ENCODE measurements at regions not wholly inside any gene's neighbourhood (a gene's known extent, or its start where the extent isn't known, plus 50 kb on each side); places are given as distances from the start of the nearest gene placed in this dataset.
"Not testable (repeated sequence)": the region's sequence is repeated elsewhere in the genome, so short reads cannot be mapped to it uniquely, and the experiment has no call there.

- DNase-seq (ENCODE audit: low spot score): no peak
Measured at GRCh38 chr1:88291611-88292354, 392.3 kb upstream of the PKN2 start.

- DNase-seq (ENCODE audit: low spot score): no peak
Measured at GRCh38 chr1:88293691-88294190, 390.3 kb upstream of the PKN2 start.

- DNase-seq (ENCODE audit: low spot score): no peak
Measured at GRCh38 chr1:88296227-88296626, 387.8 kb upstream of the PKN2 start.

- DNase-seq (ENCODE audit: low spot score): no peak
Measured at GRCh38 chr1:88296642-88297041, 387.4 kb upstream of the PKN2 start.

GRCh38 chr1:88298506-88298905 is 385.6 kb upstream of the PKN2 start:
- no peak for DNase-seq (ENCODE audit: low spot score)

- DNase-seq (ENCODE audit: low spot score): no peak
Measured at GRCh38 chr1:88300752-88301263, 383.3 kb upstream of the PKN2 start.

- DNase-seq (ENCODE audit: low spot score): peak; percentile 13
Measured at GRCh38 chr1:88302843-88303486, 381.1 kb upstream of the PKN2 start.

- DNase-seq (ENCODE audit: low spot score): no peak
Measured at GRCh38 chr1:88311265-88311664, 372.8 kb upstream of the PKN2 start.

GRCh38 chr1:88311907-88312306 is 372.2 kb upstream of the PKN2 start:
- DNase-seq (ENCODE audit: low spot score): peak; percentile 47

- no peak for DNase-seq (ENCODE audit: low spot score)
Measured at GRCh38 chr1:88317396-88317795, 366.7 kb upstream of the PKN2 start.

- no peak for DNase-seq (ENCODE audit: low spot score)
Measured at GRCh38 chr1:88318740-88319139, 365.3 kb upstream of the PKN2 start.

GRCh38 chr1:88320291-88320690 is 363.8 kb upstream of the PKN2 start:
- DNase-seq (ENCODE audit: low spot score): no peak

GRCh38 chr1:88321706-88322105 is 362.4 kb upstream of the PKN2 start:
- DNase-seq (ENCODE audit: low spot score): no peak

- DNase-seq (ENCODE audit: low spot score): no peak
Measured at GRCh38 chr1:88324899-88325298, 359.2 kb upstream of the PKN2 start.

GRCh38 chr1:88327391-88328267 is 356.4 kb upstream of the PKN2 start:
- peak; percentile 41 for DNase-seq (ENCODE audit: low spot score)

GRCh38 chr1:88330201-88330600 is 353.9 kb upstream of the PKN2 start:
- DNase-seq (ENCODE audit: low spot score): no peak

GRCh38 chr1:88333086-88333695 is 350.9 kb upstream of the PKN2 start:
- no peak for DNase-seq (ENCODE audit: low spot score)

- no peak for DNase-seq (ENCODE audit: low spot score)
Measured at GRCh38 chr1:88341447-88341846, 342.6 kb upstream of the PKN2 start.

GRCh38 chr1:88342081-88342480 is 342.0 kb upstream of the PKN2 start:
- DNase-seq (ENCODE audit: low spot score): not testable (repeated sequence)

- no peak for DNase-seq (ENCODE audit: low spot score)
Measured at GRCh38 chr1:88350648-88351047, 333.4 kb upstream of the PKN2 start.

GRCh38 chr1:88351960-88352359 is 332.1 kb upstream of the PKN2 start:
- DNase-seq (ENCODE audit: low spot score): no peak

- DNase-seq (ENCODE audit: low spot score): no peak
Measured at GRCh38 chr1:88354256-88354655, 329.8 kb upstream of the PKN2 start.

All from mucosa of gallbladder (tissue), 1 donor.